NOMO-1 treated with DMSO at 0.1 percent for 48 hours (cell line): ENCODE measurements at regions not wholly inside any gene's neighbourhood (a gene's known extent, or its start where the extent isn't known, plus 50 kb on each side); places are given as distances from the start of the nearest gene placed in this dataset.
A peak's percentile ranks its signal among the peaks of the same experiment; 100 is the strongest.

Experiments
- DNase-seq: peaks from one replicate; lab custom pipeline; 2025; ENCODE audit not compliant: unreplicated experiment; lab: John Stamatoyannopoulos, UW

- no peak for DNase-seq
These were observed 396.3 kb downstream of the SETD4 start for GRCh38 chr21:35663856-35664606.

GRCh38 chr21:35658242-35658641, 402.1 kb downstream of the SETD4 start:
- peak; percentile 93 for DNase-seq

GRCh38 chr21:35652872-35653271, 407.5 kb downstream of the SETD4 start:
- DNase-seq: no peak

GRCh38 chr21:35652196-35652595, 408.1 kb downstream of the SETD4 start:
- DNase-seq: no peak

GRCh38 chr21:35651196-35651595, 409.1 kb downstream of the SETD4 start:
- no peak for DNase-seq

- DNase-seq: no peak
These were observed 411.1 kb downstream of the SETD4 start for GRCh38 chr21:35649186-35649585.

- no peak for DNase-seq
These were observed 411.8 kb downstream of the SETD4 start for GRCh38 chr21:35648512-35648911.

GRCh38 chr21:35646606-35647005, 413.7 kb downstream of the SETD4 start:
- DNase-seq: no peak

GRCh38 chr21:35645991-35646390, 414.3 kb downstream of the SETD4 start:
- DNase-seq: peak; percentile 69

GRCh38 chr21:35644523-35644922, 415.8 kb downstream of the SETD4 start:
- no peak for DNase-seq

GRCh38 chr21:35643176-35643575, 417.1 kb downstream of the SETD4 start:
- no peak for DNase-seq

GRCh38 chr21:35641271-35642016, 418.9 kb downstream of the SETD4 start:
- no peak for DNase-seq

GRCh38 chr21:35637431-35637830, 422.9 kb downstream of the SETD4 start:
- no peak for DNase-seq

- no peak for DNase-seq
These were observed 424.3 kb downstream of the SETD4 start for GRCh38 chr21:35635994-35636393.

GRCh38 chr21:35635261-35635660, 425.1 kb downstream of the SETD4 start:
- DNase-seq: no peak

GRCh38 chr21:35633501-35633900, 426.8 kb downstream of the SETD4 start:
- no peak for DNase-seq

GRCh38 chr21:35632711-35633110, 427.6 kb downstream of the SETD4 start:
- no peak for DNase-seq

- no peak for DNase-seq
These were observed 432.0 kb downstream of the SETD4 start for GRCh38 chr21:35628316-35628715.

- DNase-seq: no peak
These were observed 432.9 kb downstream of the SETD4 start for GRCh38 chr21:35627462-35627861.

GRCh38 chr21:35625576-35625975, 434.8 kb downstream of the SETD4 start:
- DNase-seq: no peak

- no peak for DNase-seq
These were observed 435.4 kb downstream of the SETD4 start for GRCh38 chr21:35624901-35625300.

- no peak for DNase-seq
These were observed 437.7 kb downstream of the SETD4 start for GRCh38 chr21:35622612-35623011.
